ENCODE measurements at regions not wholly inside any gene's neighbourhood (a gene's known extent, or its start where the extent isn't known, plus 50 kb on each side); places are given as distances from the start of the nearest gene placed in this dataset.

DNA sequence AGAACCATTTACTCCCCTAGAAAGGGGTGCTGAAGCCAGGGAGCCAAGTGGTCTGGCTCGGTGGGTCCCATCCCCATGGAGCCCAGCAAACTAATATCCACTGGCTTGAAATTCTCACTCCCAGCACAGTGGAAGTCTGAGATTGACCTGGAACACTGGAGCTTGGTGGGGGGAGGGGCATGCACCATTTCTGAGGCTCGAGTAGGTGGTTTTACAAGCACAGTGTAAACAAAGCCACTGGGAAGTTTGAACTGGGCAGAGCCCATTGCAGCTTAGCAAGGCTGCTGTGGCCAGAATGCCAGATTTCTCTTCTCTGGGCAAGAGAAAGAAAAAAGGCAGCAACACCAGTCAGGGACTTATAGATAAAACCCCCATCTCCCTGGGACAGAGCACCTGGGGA is 855.8 kb upstream of the CITED2 start:
- TF ChIP-seq, protein P1, sequence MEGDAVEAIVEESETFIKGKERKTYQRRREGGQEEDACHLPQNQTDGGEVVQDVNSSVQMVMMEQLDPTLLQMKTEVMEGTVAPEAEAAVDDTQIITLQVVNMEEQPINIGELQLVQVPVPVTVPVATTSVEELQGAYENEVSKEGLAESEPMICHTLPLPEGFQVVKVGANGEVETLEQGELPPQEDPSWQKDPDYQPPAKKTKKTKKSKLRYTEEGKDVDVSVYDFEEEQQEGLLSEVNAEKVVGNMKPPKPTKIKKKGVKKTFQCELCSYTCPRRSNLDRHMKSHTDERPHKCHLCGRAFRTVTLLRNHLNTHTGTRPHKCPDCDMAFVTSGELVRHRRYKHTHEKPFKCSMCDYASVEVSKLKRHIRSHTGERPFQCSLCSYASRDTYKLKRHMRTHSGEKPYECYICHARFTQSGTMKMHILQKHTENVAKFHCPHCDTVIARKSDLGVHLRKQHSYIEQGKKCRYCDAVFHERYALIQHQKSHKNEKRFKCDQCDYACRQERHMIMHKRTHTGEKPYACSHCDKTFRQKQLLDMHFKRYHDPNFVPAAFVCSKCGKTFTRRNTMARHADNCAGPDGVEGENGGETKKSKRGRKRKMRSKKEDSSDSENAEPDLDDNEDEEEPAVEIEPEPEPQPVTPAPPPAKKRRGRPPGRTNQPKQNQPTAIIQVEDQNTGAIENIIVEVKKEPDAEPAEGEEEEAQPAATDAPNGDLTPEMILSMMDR (IDR thresholded peaks at IDR 0.05; ENCODE audit: low read length) = no peak
- no peak for TF ChIP-seq EZH2 (IDR thresholded peaks at IDR 0.05; ENCODE audit: borderline replicate concordance, low read length)
